ENCODE measurements at regions not wholly inside any gene's neighbourhood (a gene's known extent, or its start where the extent isn't known, plus 50 kb on each side); places are given as distances from the start of the nearest gene placed in this dataset.

GRCh38 chr10:124221356-124222317 lies 128.2 kb upstream of the CHST15 start:
- TF ChIP-seq CTCF (IDR thresholded peaks at IDR 0.05) (no peak), POLR2A (IDR thresholded peaks at IDR 0.05) (no peak)
